GM23248 (cell line): ENCODE measurements at regions not wholly inside any gene's neighbourhood (a gene's known extent, or its start where the extent isn't known, plus 50 kb on each side); places are given as distances from the start of the nearest gene placed in this dataset.

ENCODE experiments used
- EZH2 ChIP-seq: fragments of 200-600 bp; sonication (generic); IDR thresholded peaks from 2 replicates; pipeline ENCODE4 v1.6.1; 2018; ENCODE audit warnings: antibody characterized with exemption, mild to moderate bottlenecking; ENCODE audit not compliant: insufficient read depth, poor library complexity, severe bottlenecking
- EZH2phosphoT487 ChIP-seq: fragments of 200-600 bp; sonication (generic); IDR thresholded peaks from 2 replicates; pipeline ENCODE4 v1.6.1; 2018; ENCODE audit warnings: antibody characterized with exemption, moderate library complexity, mild to moderate bottlenecking, low read depth; ENCODE audit not compliant: insufficient read depth

- no peak for TF ChIP-seq EZH2
- no peak for TF ChIP-seq EZH2phosphoT487
Measured at GRCh38 chrX:14359727-14360126, 169.6 kb upstream of the GLRA2 start.
